ENCODE measurements at regions not wholly inside any gene's neighbourhood (a gene's known extent, or its start where the extent isn't known, plus 50 kb on each side); places are given as distances from the start of the nearest gene placed in this dataset.

DNA sequence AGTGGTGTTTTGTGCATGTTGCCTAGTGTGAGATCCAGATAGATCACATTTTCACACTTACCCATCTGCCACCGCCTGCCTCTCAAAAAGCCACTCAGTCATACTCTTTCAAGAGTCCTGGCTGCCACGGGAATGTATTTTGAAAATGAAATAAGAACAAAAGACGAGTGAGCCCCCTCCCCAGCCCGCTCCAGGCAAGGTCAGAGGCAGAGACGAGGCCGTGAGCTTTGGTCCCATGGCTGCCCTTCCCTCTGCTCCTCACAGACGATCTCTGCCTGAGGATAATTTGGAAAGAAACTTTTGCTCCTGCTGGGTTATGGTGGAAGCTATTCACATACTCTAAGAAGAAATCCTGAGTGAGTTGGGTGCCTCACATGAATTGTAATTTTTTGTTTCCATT, 924.3 kb downstream of the BCL11B start:
- Mint-ChIP-seq H3K36me3 (peaks cover 3% of the 10 kb centered on the region), H3K27ac (no peak overlapping the region), H3K4me3 (peak overlapping the region in 1 of 3 donors; percentile 12), H3K4me1 (peaks cover 15 to 55% (median 43%) of the 10 kb centered on the region in 3 donors), H3K27me3 (no peaks in the 10 kb centered on the region), H3K9me3 (no peaks in the 10 kb centered on the region)
- POLR2A ChIA-PET = interaction anchor here in 1 of 2 donors (0.9 kb wide), 1 partner anchor 22 kb away, joined by 4 read pairs; no protein-coding TSS in a partner anchor
- H3K36me3 ChIP-seq (ENCODE audit: control insufficient read depth in 2 of 2, extremely low read depth in 1 of 2, insufficient read depth in 1 of 2, low read length in 1 of 2) = no peaks in the 10 kb centered on the region
- H3K27me3 ChIP-seq (replicated peaks in 1 of 2; ENCODE audit: control insufficient read depth in 2 of 2, extremely low read depth in 1 of 2, insufficient read depth in 2 of 2, low read length in 1 of 2) = no peaks in the 10 kb centered on the region
- H3K4me3 ChIP-seq (ENCODE audit: control insufficient read depth in 1 of 2, extremely low read depth in 1 of 2, low read length in 1 of 2) = no peak overlapping the region
- H3K27ac ChIP-seq (ENCODE audit: low read length) = no peak overlapping the region
- H3K4me1 ChIP-seq (ENCODE audit: control insufficient read depth in 1 of 2, extremely low read depth in 1 of 2, insufficient read depth in 2 of 2, low read length in 2 of 2) = peaks cover 0 to 6% of the 10 kb centered on the region in 2 experiments
- DNase-seq (no peak), ATAC-seq (replicated peaks in 1 of 4) (no peak)
- CTCF ChIA-PET = interaction anchor here (0.6 kb wide), 2 partner anchors 26 to 211 kb away, joined by 3 to 4 read pairs; no protein-coding TSS in a partner anchor
- H3K9me3 ChIP-seq = no peaks in the 10 kb centered on the region
- no CpG with 5 or more reads among the region's 7 CpGs for WGBS (ENCODE audit: insufficient coverage)

DNA sequence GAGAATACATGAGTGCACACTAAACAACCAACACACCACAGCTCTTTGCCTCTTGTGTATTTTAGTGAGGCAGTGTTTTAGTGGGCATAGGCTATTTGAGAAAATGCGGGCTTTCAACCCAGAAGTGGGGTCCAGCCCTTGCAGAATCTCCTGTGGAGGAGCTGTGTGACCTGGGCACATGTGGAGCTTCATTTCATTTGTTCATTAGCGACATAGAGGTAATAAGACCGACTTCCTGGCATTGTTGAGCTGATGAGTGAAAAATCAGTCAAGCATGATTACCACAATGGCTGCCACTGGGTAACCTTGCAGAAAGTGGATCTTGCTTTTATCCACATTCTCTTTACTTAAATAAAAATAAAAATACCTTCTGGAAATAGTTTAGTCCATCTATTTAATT, 923.5 kb downstream of the BCL11B start:
- Histone ChIP-seq H3K4me1 (ENCODE audit: control insufficient read depth in 1 of 2, extremely low read depth in 1 of 2, insufficient read depth in 2 of 2, low read length in 2 of 2) (peaks cover 0 to 6% of the 10 kb centered on the region in 2 experiments), H3K36me3 (ENCODE audit: control insufficient read depth in 2 of 2, extremely low read depth in 1 of 2, insufficient read depth in 1 of 2, low read length in 1 of 2) (no peaks in the 10 kb centered on the region), H3K4me3 (ENCODE audit: control insufficient read depth in 1 of 2, extremely low read depth in 1 of 2, low read length in 1 of 2) (no peak overlapping the region), H3K27me3 (replicated peaks in 1 of 2; ENCODE audit: control insufficient read depth in 2 of 2, extremely low read depth in 1 of 2, insufficient read depth in 2 of 2, low read length in 1 of 2) (no peaks in the 10 kb centered on the region), H3K9me3 (no peaks in the 10 kb centered on the region), H3K27ac (ENCODE audit: low read length) (no peak overlapping the region)
- peaks cover 17 to 55% (median 43%) of the 10 kb centered on the region in 3 donors for H3K4me1 Mint-ChIP-seq
- ChIA-PET POLR2A (interaction anchor here in 1 of 2 donors (0.9 kb wide), 1 partner anchor 22 kb away, joined by 4 read pairs; no protein-coding TSS in a partner anchor), CTCF (interaction anchor here in 1 of 2 donors (0.6 kb wide), 2 partner anchors 23 to 27 kb away, joined by 3 to 4 read pairs; no protein-coding TSS in a partner anchor)
- H3K36me3 Mint-ChIP-seq = peaks cover 3% of the 10 kb centered on the region
- DNase-seq (no peak), ATAC-seq (replicated peaks in 1 of 4) (no peak)
- H3K27ac Mint-ChIP-seq = no peak overlapping the region
- H3K9me3 Mint-ChIP-seq = no peaks in the 10 kb centered on the region
- no CpG with 5 or more reads among the region's 3 CpGs for WGBS (ENCODE audit: insufficient coverage)
- no peak overlapping the region for H3K4me3 Mint-ChIP-seq
- no peaks in the 10 kb centered on the region for H3K27me3 Mint-ChIP-seq

DNA sequence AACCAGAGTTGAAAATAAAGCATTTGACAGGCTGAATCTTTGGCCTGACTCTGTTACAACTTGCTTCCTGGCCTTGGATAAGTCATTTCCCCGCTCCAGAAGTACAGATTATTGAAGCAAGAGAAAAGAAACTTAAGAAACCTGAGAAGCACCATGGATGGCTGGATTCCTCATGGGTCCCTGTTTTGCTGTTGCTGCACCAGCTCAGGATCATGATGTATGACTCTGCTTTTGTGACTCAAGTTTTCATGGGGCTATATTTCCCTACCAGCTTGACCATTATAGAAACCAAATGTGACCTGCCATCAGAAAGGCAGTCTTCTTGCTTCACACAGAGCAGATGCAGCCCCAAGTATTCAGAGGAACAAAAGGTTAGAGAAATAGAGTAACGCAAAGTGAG, 921.8 kb downstream of the BCL11B start:
- DNase-seq (no peak), ATAC-seq (replicated peaks in 1 of 4) (no peak)
- Mint-ChIP-seq H3K36me3 (peaks cover 3% of the 10 kb centered on the region), H3K4me1 (peaks cover 17 to 50% (median 46%) of the 10 kb centered on the region in 3 donors), H3K27ac (peak overlapping the region in 1 of 2 donors; percentile 59), H3K4me3 (no peak overlapping the region), H3K27me3 (no peaks in the 10 kb centered on the region), H3K9me3 (peaks cover 0 to 5% (median 0%) of the 10 kb centered on the region in 3 donors)
- H3K36me3 ChIP-seq (ENCODE audit: control insufficient read depth in 2 of 2, extremely low read depth in 1 of 2, insufficient read depth in 1 of 2, low read length in 1 of 2) = no peaks in the 10 kb centered on the region
- no peaks in the 10 kb centered on the region for H3K9me3 ChIP-seq
- ChIA-PET POLR2A (no interaction called here), CTCF (no interaction called here)
- H3K27ac ChIP-seq (ENCODE audit: low read length) = no peak overlapping the region
- H3K4me1 ChIP-seq (ENCODE audit: control insufficient read depth in 1 of 2, extremely low read depth in 1 of 2, insufficient read depth in 2 of 2, low read length in 2 of 2) = peaks cover 0 to 6% of the 10 kb centered on the region in 2 experiments
- H3K4me3 ChIP-seq (ENCODE audit: control insufficient read depth in 1 of 2, extremely low read depth in 1 of 2, low read length in 1 of 2) = no peak overlapping the region
- WGBS (ENCODE audit: insufficient coverage) = 53% methylated on average over 2 of the region's 2 CpGs
- no peaks in the 10 kb centered on the region for H3K27me3 ChIP-seq (replicated peaks in 1 of 2; ENCODE audit: control insufficient read depth in 2 of 2, extremely low read depth in 1 of 2, insufficient read depth in 2 of 2, low read length in 1 of 2)

DNA sequence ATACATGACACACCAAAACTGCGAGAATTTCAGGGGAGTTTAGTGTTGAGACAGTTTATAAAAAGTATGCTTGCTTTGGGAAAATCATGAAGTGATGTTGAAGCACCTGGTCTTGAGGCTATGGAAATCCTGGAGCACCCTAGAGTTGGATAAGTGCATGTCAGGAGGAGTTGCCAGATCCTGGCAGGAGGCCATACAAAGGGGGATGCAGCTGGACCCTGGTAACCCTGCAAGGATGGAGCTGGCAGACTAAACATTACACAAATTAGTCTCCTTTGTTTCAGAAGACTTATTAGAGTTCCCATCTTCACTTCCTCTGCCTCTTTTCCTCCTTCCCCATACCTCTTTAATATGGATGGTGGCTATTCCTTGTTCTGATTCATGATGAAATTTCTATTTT, 907.0 kb downstream of the BCL11B start:
- WGBS (ENCODE audit: insufficient coverage) = 100% methylated on average over 1 of the region's 1 CpG
- ChIA-PET CTCF (no interaction called here), POLR2A (no interaction called here)
- peaks cover 25 to 29% (median 25%) of the 10 kb centered on the region in 3 donors for H3K4me1 Mint-ChIP-seq
- no peaks in the 10 kb centered on the region for H3K36me3 ChIP-seq (ENCODE audit: control insufficient read depth in 2 of 2, extremely low read depth in 1 of 2, insufficient read depth in 1 of 2, low read length in 1 of 2)
- H3K4me1 ChIP-seq (ENCODE audit: control insufficient read depth in 1 of 2, extremely low read depth in 1 of 2, insufficient read depth in 2 of 2, low read length in 2 of 2) = peaks cover 7 to 9% of the 10 kb centered on the region in 2 experiments
- ATAC-seq (replicated peaks in 1 of 4) (no peak), DNase-seq (no peak)
- H3K36me3 Mint-ChIP-seq = no peaks in the 10 kb centered on the region
- no peak overlapping the region for H3K27ac Mint-ChIP-seq
- H3K9me3 ChIP-seq = no peaks in the 10 kb centered on the region
- H3K27ac ChIP-seq (ENCODE audit: low read length) = no peak overlapping the region
- no peak overlapping the region for H3K4me3 Mint-ChIP-seq
- H3K27me3 ChIP-seq (replicated peaks in 1 of 2; ENCODE audit: control insufficient read depth in 2 of 2, extremely low read depth in 1 of 2, insufficient read depth in 2 of 2, low read length in 1 of 2) = no peaks in the 10 kb centered on the region
- no peaks in the 10 kb centered on the region for H3K27me3 Mint-ChIP-seq
- no peak overlapping the region for H3K4me3 ChIP-seq (ENCODE audit: control insufficient read depth in 1 of 2, extremely low read depth in 1 of 2, low read length in 1 of 2)
- peaks cover 0 to 20% (median 9%) of the 10 kb centered on the region in 3 donors for H3K9me3 Mint-ChIP-seq

DNA sequence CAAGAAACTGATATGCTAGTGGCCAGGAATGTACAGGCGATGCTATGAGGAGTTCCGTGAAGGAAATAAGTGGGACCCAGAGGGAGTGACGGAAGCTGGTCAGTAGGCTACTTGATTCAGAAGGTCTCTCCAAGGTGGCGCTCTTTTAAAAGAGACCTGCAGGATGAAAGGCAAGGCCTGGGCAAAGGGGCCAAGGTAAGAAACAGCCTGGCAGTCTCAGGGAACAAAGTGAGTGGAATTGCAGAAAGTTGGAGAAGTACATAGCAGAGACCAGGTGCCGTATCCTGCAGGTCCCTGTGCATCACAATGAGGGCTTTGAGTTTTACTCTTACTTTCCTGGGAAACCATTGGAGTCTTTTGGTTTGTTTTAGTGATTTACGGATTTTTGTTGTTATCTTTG, 905.6 kb downstream of the BCL11B start:
- H3K27me3 Mint-ChIP-seq = no peaks in the 10 kb centered on the region
- DNase-seq (no peak), ATAC-seq (replicated peaks in 1 of 4) (no peak)
- no peaks in the 10 kb centered on the region for H3K36me3 Mint-ChIP-seq
- H3K27me3 ChIP-seq (replicated peaks in 1 of 2; ENCODE audit: control insufficient read depth in 2 of 2, extremely low read depth in 1 of 2, insufficient read depth in 2 of 2, low read length in 1 of 2) = no peaks in the 10 kb centered on the region
- CTCF ChIA-PET = no interaction called here
- peaks cover 26 to 34% (median 27%) of the 10 kb centered on the region in 3 donors for H3K4me1 Mint-ChIP-seq
- H3K4me3 ChIP-seq (ENCODE audit: control insufficient read depth in 1 of 2, extremely low read depth in 1 of 2, low read length in 1 of 2) = no peak overlapping the region
- peaks cover 0 to 20% (median 3%) of the 10 kb centered on the region in 3 donors for H3K9me3 Mint-ChIP-seq
- no peak overlapping the region for H3K27ac Mint-ChIP-seq
- POLR2A ChIA-PET = no interaction called here
- no peak overlapping the region for H3K4me3 Mint-ChIP-seq
- no peaks in the 10 kb centered on the region for H3K9me3 ChIP-seq
- 94% methylated on average over 6 of the region's 6 CpGs for WGBS (ENCODE audit: insufficient coverage)
- no peak overlapping the region for H3K27ac ChIP-seq (ENCODE audit: low read length)
- H3K4me1 ChIP-seq (ENCODE audit: control insufficient read depth in 1 of 2, extremely low read depth in 1 of 2, insufficient read depth in 2 of 2, low read length in 2 of 2) = peaks cover 7 to 9% of the 10 kb centered on the region in 2 experiments
- no peaks in the 10 kb centered on the region for H3K36me3 ChIP-seq (ENCODE audit: control insufficient read depth in 2 of 2, extremely low read depth in 1 of 2, insufficient read depth in 1 of 2, low read length in 1 of 2)

DNA sequence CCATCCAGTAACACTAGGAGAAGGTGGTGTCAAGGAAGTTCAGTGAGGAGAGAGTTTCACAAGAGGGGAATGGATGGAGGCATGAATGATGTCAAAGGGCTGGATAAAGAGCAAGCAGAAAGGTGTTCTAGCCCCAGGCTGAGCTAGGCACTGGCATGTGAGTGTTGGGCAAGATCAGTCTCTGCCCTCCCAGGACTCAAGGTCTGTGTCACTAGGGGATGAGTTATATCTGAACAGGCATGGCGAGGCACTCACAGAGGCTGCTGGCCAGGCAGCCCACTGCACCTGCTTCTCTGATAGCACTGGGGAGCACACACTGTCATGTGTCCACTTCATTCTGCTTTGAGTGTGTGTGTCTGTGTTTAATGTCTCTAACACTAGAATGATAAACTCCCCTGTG, 903.8 kb downstream of the BCL11B start:
- Mint-ChIP-seq H3K27ac (peak overlapping the region in 1 of 2 donors; percentile 34), H3K4me3 (peak overlapping the region in 1 of 3 donors; percentile 36), H3K27me3 (no peaks in the 10 kb centered on the region), H3K9me3 (peaks cover 0 to 20% (median 3%) of the 10 kb centered on the region in 3 donors), H3K4me1 (peaks cover 26 to 39% (median 27%) of the 10 kb centered on the region in 3 donors), H3K36me3 (no peaks in the 10 kb centered on the region)
- Histone ChIP-seq H3K4me1 (ENCODE audit: control insufficient read depth in 1 of 2, extremely low read depth in 1 of 2, insufficient read depth in 2 of 2, low read length in 2 of 2) (peaks cover 7 to 9% of the 10 kb centered on the region in 2 experiments), H3K9me3 (no peaks in the 10 kb centered on the region), H3K36me3 (ENCODE audit: control insufficient read depth in 2 of 2, extremely low read depth in 1 of 2, insufficient read depth in 1 of 2, low read length in 1 of 2) (no peaks in the 10 kb centered on the region), H3K27me3 (replicated peaks in 1 of 2; ENCODE audit: control insufficient read depth in 2 of 2, extremely low read depth in 1 of 2, insufficient read depth in 2 of 2, low read length in 1 of 2) (no peaks in the 10 kb centered on the region), H3K4me3 (ENCODE audit: control insufficient read depth in 1 of 2, extremely low read depth in 1 of 2, low read length in 1 of 2) (no peak overlapping the region), H3K27ac (ENCODE audit: low read length) (no peak overlapping the region)
- DNase-seq (no peak), ATAC-seq (replicated peaks in 1 of 4) (no peak)
- WGBS (ENCODE audit: insufficient coverage) = 20% methylated on average over 1 of the region's 1 CpG
- POLR2A ChIA-PET = no interaction called here
- CTCF ChIA-PET = no interaction called here
